Breast epithelium (tissue), 4 donors: ENCODE measurements at regions not wholly inside any gene's neighbourhood (a gene's known extent, or its start where the extent isn't known, plus 50 kb on each side); places are given as distances from the start of the nearest gene placed in this dataset.

Experiments
- DNase-seq, 2 donors: peaks; one replicate each; pipeline ENCODE4 v3.0.0-alpha.2; 2019; ENCODE audit warnings: low spot score in 2 of 2
- H3K27ac ChIP-seq, 2 donors: fragments of 200-600 bp; sonication (generic) in 1 of 2; one replicate each; pipeline ENCODE4 v1.5.1; 2016 to 2019; ENCODE audit warnings: mild to moderate bottlenecking in 1 of 2
- H3K27me3 ChIP-seq, 2 donors: fragments of 200-600 bp; sonication (generic) in 1 of 2; one replicate each; pipeline versions ENCODE4 v1.5.1 to v1.6.0; 2017 to 2019; ENCODE audit warnings: control low read depth in 1 of 2, mild to moderate bottlenecking in 1 of 2
- H3K36me3 ChIP-seq: fragments of 200-600 bp; one replicate; pipeline ENCODE4 v1.5.1; 2019
- H3K4me1 ChIP-seq, 2 donors: fragments of 200-600 bp; sonication (generic); one replicate each; pipeline ENCODE4 v1.5.1; 2016 to 2019; ENCODE audit warnings: control low read depth in 1 of 2
- H3K4me3 ChIP-seq, 3 donors: fragments of 200-600 bp; sonication (generic); 1 replicate in 2 of 3; 2 replicates in 1 of 3; pipeline ENCODE4 v1.5.1; 2016 to 2019; ENCODE audit warnings: mild to moderate bottlenecking in 3 of 3, moderate library complexity in 2 of 3
- H3K9me3 ChIP-seq, 2 donors: fragments of 200-600 bp; sonication (generic) in 1 of 2; one replicate each; pipeline ENCODE4 v1.5.1; 2016 to 2019; ENCODE audit warnings: control low read depth in 1 of 2
- POLR2A ChIP-seq: fragments of 450-650 bp; IDR thresholded peaks from one replicate; pipeline ENCODE4 v1.6.1; 2016; ENCODE audit warnings: antibody characterized with exemption, mild to moderate bottlenecking, moderate library complexity
- POLR2AphosphoS5 ChIP-seq, 3 donors: sonication (generic); formaldehyde crosslinking; IDR thresholded peaks; one replicate each; pipeline ENCODE4 v1.6.1; 2017; ENCODE audit warnings: antibody characterized with exemption in 3 of 3
- intact Hi-C: fragments of 100-400 bp; cut with DNase I; formaldehyde crosslinking; loops from one replicate; pipeline ENCODE4 v1.15.1; 2023; ENCODE audit warnings: low total_unique reads
- TF ChIP-seq, protein P1 (sequence below), 3 donors: fragments of 450-650 bp; IDR thresholded peaks; one replicate each; pipeline ENCODE4 v1.5.1; 2016 to 2017; ENCODE audit warnings: antibody characterized with exemption in 3 of 3, mild to moderate bottlenecking in 3 of 3, moderate library complexity in 3 of 3

DNA sequence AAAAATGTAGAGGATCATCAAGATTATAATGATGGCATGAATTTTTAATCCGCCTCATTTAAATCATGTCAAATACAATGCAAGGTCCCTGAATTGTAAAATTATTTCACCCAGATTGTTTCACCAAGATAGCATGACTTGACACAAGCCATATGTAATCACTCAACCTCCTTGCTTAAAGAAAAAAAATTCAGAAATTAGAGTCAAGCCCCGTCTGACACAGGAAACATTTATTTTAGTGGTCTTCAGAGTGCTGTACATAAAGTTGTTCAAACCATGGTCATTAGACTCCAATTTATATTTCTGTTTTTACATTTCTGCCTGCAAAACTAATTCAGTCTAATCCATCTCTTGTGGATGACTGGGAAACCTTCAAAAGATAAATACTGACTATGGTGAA lies 200.2 kb downstream of the CBLN4 start:
- Histone ChIP-seq H3K4me1 (no peaks in the 10 kb centered on the region), H3K36me3 (no peaks in the 10 kb centered on the region), H3K27ac (no peak overlapping the region), H3K4me3 (no peak overlapping the region), H3K9me3 (no peaks in the 10 kb centered on the region), H3K27me3 (no peaks in the 10 kb centered on the region)
- TF ChIP-seq POLR2A (no peak), POLR2AphosphoS5 (IDR thresholded peaks at IDR 0.05) (no peak)
- TF ChIP-seq, protein P1, sequence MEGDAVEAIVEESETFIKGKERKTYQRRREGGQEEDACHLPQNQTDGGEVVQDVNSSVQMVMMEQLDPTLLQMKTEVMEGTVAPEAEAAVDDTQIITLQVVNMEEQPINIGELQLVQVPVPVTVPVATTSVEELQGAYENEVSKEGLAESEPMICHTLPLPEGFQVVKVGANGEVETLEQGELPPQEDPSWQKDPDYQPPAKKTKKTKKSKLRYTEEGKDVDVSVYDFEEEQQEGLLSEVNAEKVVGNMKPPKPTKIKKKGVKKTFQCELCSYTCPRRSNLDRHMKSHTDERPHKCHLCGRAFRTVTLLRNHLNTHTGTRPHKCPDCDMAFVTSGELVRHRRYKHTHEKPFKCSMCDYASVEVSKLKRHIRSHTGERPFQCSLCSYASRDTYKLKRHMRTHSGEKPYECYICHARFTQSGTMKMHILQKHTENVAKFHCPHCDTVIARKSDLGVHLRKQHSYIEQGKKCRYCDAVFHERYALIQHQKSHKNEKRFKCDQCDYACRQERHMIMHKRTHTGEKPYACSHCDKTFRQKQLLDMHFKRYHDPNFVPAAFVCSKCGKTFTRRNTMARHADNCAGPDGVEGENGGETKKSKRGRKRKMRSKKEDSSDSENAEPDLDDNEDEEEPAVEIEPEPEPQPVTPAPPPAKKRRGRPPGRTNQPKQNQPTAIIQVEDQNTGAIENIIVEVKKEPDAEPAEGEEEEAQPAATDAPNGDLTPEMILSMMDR (IDR thresholded peaks at IDR 0.05) = no peak
- no peak for DNase-seq
- intact Hi-C loops = no loop called here

DNA sequence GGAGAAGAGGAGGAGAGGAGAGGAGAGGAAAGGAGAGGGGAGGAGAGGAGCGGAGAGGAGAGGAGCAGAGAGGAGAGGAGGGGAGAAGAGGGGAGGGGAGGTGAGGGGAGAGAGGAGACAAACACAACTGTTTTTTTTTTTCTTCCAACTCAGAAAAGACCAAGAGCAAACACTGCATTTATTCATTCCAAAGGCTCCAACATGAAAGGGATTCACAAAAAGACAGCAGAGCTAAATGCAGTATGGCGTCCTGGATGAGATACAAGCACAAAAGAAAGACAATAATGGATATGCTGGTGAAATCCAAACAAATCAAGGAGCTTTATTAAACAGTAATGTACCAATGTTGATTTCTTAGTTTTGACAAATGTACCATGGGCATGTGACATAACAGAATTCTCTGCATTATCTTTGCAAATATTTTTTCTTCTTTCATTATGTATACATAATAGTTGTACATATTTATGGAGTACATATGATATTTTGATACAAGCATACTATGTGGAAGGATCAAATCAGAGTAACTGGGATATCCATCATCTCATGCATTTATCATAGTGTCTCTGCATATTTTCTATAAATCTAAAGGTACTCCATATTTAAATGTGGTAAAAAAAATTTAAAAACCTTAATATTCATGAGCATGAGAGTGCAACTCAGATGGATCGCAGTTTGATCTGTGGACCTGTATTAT lies 204.6 kb downstream of the CBLN4 start:
- Histone ChIP-seq H3K27ac (no peak overlapping the region), H3K36me3 (no peaks in the 10 kb centered on the region), H3K4me1 (no peaks in the 10 kb centered on the region), H3K4me3 (no peak overlapping the region), H3K9me3 (no peaks in the 10 kb centered on the region), H3K27me3 (no peaks in the 10 kb centered on the region)
- intact Hi-C loops = no loop called here
- DNase-seq = no peak
- TF ChIP-seq POLR2AphosphoS5 (IDR thresholded peaks at IDR 0.05) = no peak
- no peak for TF ChIP-seq POLR2A
- TF ChIP-seq, protein P1 (IDR thresholded peaks at IDR 0.05) = no peak

DNA sequence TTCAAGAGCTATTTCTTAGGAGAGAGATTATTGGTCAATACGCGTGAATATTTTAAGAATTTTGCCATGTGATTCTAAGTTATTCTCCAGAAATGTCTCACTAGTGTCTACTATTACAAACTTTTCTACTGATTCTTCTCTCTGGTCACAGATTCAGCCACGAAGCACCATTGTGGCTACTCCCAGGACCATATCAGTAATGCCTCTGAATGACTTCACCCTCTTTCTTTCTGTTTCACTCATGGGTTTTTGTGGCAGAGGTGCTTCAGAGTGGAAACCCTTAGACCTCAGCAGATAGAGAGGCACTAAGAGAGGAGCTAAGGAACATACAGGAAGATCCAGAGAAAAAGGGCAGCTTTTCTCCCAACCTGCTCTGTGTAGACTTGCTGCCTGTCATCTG lies 211.3 kb downstream of the CBLN4 start:
- H3K4me3 ChIP-seq = no peak overlapping the region
- no peak for DNase-seq
- no peaks in the 10 kb centered on the region for H3K9me3 ChIP-seq
- H3K27ac ChIP-seq = no peak overlapping the region
- no peak for TF ChIP-seq POLR2A
- no peaks in the 10 kb centered on the region for H3K4me1 ChIP-seq
- H3K36me3 ChIP-seq = no peaks in the 10 kb centered on the region
- intact Hi-C loops = no loop called here
- H3K27me3 ChIP-seq = no peaks in the 10 kb centered on the region

DNA sequence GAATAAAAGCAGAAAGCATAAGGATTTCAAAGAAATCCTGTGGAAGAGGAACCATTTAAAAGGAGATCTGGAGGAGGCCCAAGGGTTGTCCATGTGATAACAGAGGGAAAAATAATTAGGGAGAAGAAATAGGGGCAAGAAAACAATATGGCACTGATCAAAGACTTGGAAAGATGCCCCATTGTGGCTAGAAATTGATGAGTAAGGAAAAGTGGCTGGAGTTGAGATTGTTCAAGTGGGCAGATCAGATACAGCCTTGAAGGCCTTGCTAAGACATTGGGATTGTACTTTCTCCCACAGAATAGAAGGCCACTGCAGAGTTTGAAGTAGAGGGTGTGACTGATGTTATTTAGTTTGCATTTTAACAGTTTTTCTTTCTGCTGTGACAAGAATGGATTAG lies 213.3 kb downstream of the CBLN4 start:
- Histone ChIP-seq H3K9me3 (no peaks in the 10 kb centered on the region), H3K27me3 (no peaks in the 10 kb centered on the region), H3K4me3 (no peak overlapping the region), H3K4me1 (no peaks in the 10 kb centered on the region), H3K36me3 (no peaks in the 10 kb centered on the region), H3K27ac (no peak overlapping the region)
- intact Hi-C loops = no loop called here
- TF ChIP-seq POLR2A (no peak), POLR2AphosphoS5 (IDR thresholded peaks at IDR 0.05) (no peak)
- TF ChIP-seq, protein P1 (IDR thresholded peaks at IDR 0.05) = no peak
- no peak for DNase-seq

DNA sequence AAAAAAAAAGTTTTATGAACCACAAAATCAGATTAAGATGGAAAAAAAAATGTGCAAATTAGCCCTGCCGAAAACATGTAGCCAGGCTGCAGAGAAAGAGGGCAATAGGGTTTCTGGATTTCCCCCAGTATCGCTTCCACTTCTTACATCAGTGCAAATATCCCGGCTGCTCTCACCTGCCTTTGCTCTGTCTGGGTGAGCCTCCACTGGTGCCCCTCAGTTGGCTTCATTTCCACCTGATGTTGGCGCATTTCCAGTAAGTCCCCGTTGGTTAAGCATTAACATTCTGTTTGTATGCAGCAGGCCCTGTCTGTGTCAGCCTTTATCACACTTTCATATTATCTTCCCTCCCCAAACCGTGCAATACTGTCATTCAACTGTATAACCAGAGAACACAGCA lies 215.1 kb downstream of the CBLN4 start:
- Histone ChIP-seq H3K27ac (no peak overlapping the region), H3K4me1 (no peaks in the 10 kb centered on the region), H3K9me3 (no peaks in the 10 kb centered on the region), H3K27me3 (no peaks in the 10 kb centered on the region), H3K4me3 (no peak overlapping the region), H3K36me3 (no peaks in the 10 kb centered on the region)
- DNase-seq = no peak
- intact Hi-C loops = no loop called here
- TF ChIP-seq POLR2AphosphoS5 (IDR thresholded peaks at IDR 0.05) (no peak), POLR2A (no peak)
- TF ChIP-seq, protein P1 (IDR thresholded peaks at IDR 0.05) = no peak

DNA sequence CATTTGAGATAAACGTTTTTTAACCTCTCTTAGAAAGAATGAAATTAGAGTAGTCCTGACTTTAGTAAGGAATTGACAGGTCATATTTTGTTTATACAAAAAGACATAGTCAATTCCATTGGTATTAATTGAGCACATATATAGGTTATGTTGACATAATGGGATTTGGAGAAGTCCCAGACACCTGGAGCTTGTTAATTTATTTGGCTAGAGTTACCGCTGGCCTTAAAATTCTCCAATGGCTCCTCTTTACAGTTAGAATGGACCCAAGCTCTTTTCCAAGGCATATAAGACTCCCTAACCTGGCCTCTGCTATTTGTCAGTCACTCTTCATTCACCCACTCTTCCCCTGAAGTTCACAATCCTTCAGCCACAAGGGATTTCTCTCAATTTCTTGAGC lies 221.3 kb downstream of the CBLN4 start:
- intact Hi-C loops = no loop called here
- no peak for DNase-seq
- Histone ChIP-seq H3K9me3 (no peaks in the 10 kb centered on the region), H3K36me3 (no peaks in the 10 kb centered on the region), H3K4me1 (no peaks in the 10 kb centered on the region), H3K27ac (no peak overlapping the region), H3K4me3 (no peak overlapping the region), H3K27me3 (no peaks in the 10 kb centered on the region)
- TF ChIP-seq POLR2AphosphoS5 (IDR thresholded peaks at IDR 0.05) = no peak
- TF ChIP-seq, protein P1 (IDR thresholded peaks at IDR 0.05) = no peak
